NT2/D1 (cell line): ENCODE measurements at regions not wholly inside any gene's neighbourhood (a gene's known extent, or its start where the extent isn't known, plus 50 kb on each side); places are given as distances from the start of the nearest gene placed in this dataset.

ENCODE experiments used
- SUZ12 ChIP-seq: IDR thresholded peaks from 2 replicates; pipeline ENCODE4 v1.6.1; 2011; ENCODE audit not compliant: insufficient read length, insufficient read depth; ENCODE audit errors: extremely low read depth
- YY1 ChIP-seq: IDR thresholded peaks from 2 replicates; pipeline ENCODE4 v1.6.1; 2011; ENCODE audit not compliant: insufficient read length, insufficient read depth
- ZNF274 ChIP-seq: IDR thresholded peaks from 2 replicates; pipeline ENCODE4 v1.6.1; 2011; ENCODE audit warnings: mild to moderate bottlenecking, low read depth, low read length

DNA sequence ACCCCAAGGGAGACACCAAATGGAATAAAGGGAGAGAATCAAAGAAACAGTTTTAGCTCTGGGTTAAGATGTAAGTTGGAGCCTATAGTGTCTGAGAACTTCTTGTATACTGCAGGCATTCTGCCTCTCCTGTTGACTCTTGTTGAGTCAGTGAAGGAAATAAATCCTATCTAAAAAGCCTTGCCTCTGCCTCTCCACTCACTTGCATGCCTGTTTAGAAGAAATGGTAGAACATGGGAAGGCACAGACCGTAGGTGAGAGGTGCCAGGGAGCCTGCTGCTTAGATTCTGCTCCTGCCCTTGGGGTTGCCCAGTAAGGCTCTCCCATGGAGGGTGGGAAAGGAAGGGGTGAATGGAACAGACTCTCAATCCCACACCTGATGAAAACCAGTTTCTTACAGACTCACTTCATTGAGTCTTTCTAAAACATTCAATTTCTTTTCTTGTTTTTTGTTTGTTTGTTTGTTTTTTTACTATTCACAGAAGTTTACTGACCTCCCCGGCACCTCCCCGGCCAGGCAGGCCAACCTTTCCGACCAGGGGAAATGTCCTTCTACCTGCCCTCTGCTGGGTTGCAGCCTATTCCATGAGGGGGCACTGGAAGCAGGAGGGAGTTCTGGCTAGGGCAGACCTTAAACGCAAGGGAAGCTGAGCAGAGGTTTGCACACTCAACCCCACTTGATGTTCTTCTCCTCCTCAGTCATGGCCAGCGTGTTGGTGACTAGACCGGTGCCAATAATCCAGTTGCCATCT, 211.7 kb upstream of the WSB1 start:
- TF ChIP-seq ZNF274: no peak
- TF ChIP-seq YY1: no peak
- TF ChIP-seq SUZ12: no peak
